Natural killer cell (primary cell): ENCODE measurements at regions not wholly inside any gene's neighbourhood (a gene's known extent, or its start where the extent isn't known, plus 50 kb on each side); places are given as distances from the start of the nearest gene placed in this dataset.

Source experiments
- ATAC-seq, 3 donors: fragments of 150-1000 bp in 2 of 3; fragments of 200-7000 bp in 1 of 3; cut with Tn5 transposase; 1 replicate in 1 of 3; 2 replicates in 2 of 3; pipeline ENCODE4 v1.10.0; 2021; ENCODE audit warnings: mild to moderate bottlenecking in 2 of 3, moderate library complexity in 2 of 3
- DNase-seq, 2 donors: peaks; one replicate each; pipeline versions ENCODE4 v3.0.0 to v3.0.0-alpha.2; 2013 to 2021; ENCODE audit warnings: mixed read lengths in 1 of 2
- H3K27ac ChIP-seq: one replicate; pipeline ENCODE4 v1.5.1; 2013; ENCODE audit warnings: mild to moderate bottlenecking, low read length
- H3K27me3 ChIP-seq: one replicate; pipeline ENCODE4 v1.6.1; 2013; ENCODE audit warnings: low read length; ENCODE audit not compliant: control insufficient read depth, insufficient read depth
- H3K36me3 ChIP-seq: one replicate; pipeline ENCODE4 v1.6.1; 2013; ENCODE audit warnings: low read length; ENCODE audit not compliant: control insufficient read depth, insufficient read depth
- H3K4me1 ChIP-seq: one replicate; pipeline ENCODE4 v1.6.1; 2013; ENCODE audit warnings: low read length; ENCODE audit not compliant: control insufficient read depth, insufficient read depth
- H3K4me3 ChIP-seq: one replicate; pipeline ENCODE4 v1.5.1; 2013; ENCODE audit warnings: low read length
- H3K9me3 ChIP-seq: one replicate; pipeline ENCODE4 v1.6.1; 2013; ENCODE audit warnings: low read length; ENCODE audit not compliant: control insufficient read depth, insufficient read depth
- H3K27ac Mint-ChIP-seq, 2 donors: one replicate each; pipeline ENCODE4 v1.8.0; 2022; ENCODE audit warnings: mild to moderate bottlenecking in 2 of 2, mixed read lengths in 2 of 2, moderate library complexity in 1 of 2
- H3K27me3 Mint-ChIP-seq, 2 donors: one replicate each; pipeline ENCODE4 v1.8.0; 2022; ENCODE audit warnings: low read depth in 2 of 2, mixed read lengths in 2 of 2
- H3K36me3 Mint-ChIP-seq: one replicate; pipeline ENCODE4 v1.8.0; 2022; ENCODE audit warnings: mixed read lengths
- H3K4me1 Mint-ChIP-seq, 2 donors: one replicate each; pipeline ENCODE4 v1.8.0; 2022; ENCODE audit warnings: mixed read lengths in 2 of 2
- H3K4me3 Mint-ChIP-seq: one replicate; pipeline ENCODE4 v1.8.0; 2022; ENCODE audit warnings: mild to moderate bottlenecking, moderate library complexity, mixed read lengths
- H3K9me3 Mint-ChIP-seq, 2 donors: one replicate each; pipeline ENCODE4 v1.8.0; 2022; ENCODE audit warnings: mixed read lengths in 2 of 2
- CTCF ChIP-seq: fragments of 200-600 bp; IDR thresholded peaks from one replicate; pipeline ENCODE4 v1.8.0; 2022; ENCODE audit warnings: antibody characterized with exemption
- WGBS: methylation state at CpG from one replicate; pipeline ENCODE4 v1.1.7; 2013; ENCODE audit warnings: missing lambda C conversion rate; ENCODE audit not compliant: insufficient coverage; 5-methylcytosine and 5-hydroxymethylcytosine counted together
- intact Hi-C: fragments of 100-400 bp; cut with micrococcal nuclease; formaldehyde crosslinking; loops from one replicate; pipeline ENCODE4 v1.14.2; 2022

DNA sequence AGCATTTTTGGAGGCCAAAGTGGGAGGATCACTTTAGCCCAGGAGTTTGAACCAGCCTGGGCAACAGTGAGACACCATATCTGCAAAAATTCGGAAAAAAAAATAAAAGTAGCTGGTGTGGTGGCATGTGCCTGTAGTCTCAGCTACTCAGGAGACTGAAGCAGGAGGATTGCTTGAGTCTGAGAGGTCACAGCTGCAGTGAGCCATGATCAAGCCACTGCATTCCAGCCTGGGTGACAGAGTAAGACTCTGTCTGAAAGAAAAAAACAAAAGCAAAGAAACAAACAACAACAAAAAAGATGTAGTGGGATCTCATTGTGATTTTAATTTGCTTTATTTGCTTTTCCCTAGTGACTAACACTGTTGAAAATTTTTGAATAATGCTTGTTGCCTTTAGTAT is 394.7 kb upstream of the KLHL1 start:
- DNase-seq = no peak
- TF ChIP-seq CTCF = no peak
- H3K9me3 Mint-ChIP-seq = peaks cover 5 to 14% of the 10 kb centered on the region in 2 donors
- H3K4me1 Mint-ChIP-seq = no peaks in the 10 kb centered on the region
- H3K27me3 Mint-ChIP-seq = no peaks in the 10 kb centered on the region
- intact Hi-C loops = no loop called here
- H3K4me3 ChIP-seq = no peak overlapping the region
- no peak overlapping the region for H3K27ac ChIP-seq
- no peaks in the 10 kb centered on the region for H3K27me3 ChIP-seq
- no peak overlapping the region for H3K4me3 Mint-ChIP-seq
- WGBS = 62% methylated on average over 1 of the region's 1 CpG
- no peaks in the 10 kb centered on the region for H3K4me1 ChIP-seq
- peaks cover 6% of the 10 kb centered on the region for H3K36me3 Mint-ChIP-seq
- no peak overlapping the region for H3K27ac Mint-ChIP-seq
- H3K9me3 ChIP-seq = no peaks in the 10 kb centered on the region
- no peaks in the 10 kb centered on the region for H3K36me3 ChIP-seq
- ATAC-seq = no peak

DNA sequence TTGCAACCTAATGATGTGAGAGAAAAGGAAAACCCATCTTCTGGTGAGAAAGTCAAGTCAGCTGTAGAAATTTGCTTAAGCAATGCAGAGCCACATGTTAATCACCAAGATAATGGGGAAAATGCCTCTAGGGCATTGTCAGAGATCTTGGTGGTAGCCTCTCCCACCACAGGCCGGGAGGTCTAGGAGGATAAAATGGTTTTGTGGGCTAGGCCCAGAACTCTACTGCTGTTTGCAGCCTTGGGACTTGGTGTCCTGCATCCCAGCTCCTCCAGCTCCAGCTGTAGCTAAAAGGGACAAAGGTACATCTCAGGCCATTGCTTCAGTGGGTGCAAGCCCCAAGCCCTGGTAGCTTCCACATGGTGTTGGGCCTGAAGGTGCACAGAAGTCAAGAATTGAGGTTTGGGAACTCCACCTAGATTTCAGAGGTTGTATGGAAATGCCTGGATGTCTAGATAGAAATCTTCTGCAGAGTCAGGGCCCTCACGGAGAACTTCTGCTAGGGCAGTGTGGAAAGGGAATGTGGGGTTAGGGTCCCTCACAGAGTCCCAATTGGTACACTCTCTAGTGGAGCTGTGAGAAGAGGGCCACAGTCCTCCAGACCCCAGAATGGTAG is 382.2 kb upstream of the KLHL1 start:
- H3K36me3 Mint-ChIP-seq = peaks cover 6% of the 10 kb centered on the region
- H3K4me3 ChIP-seq = no peak overlapping the region
- WGBS = 90% methylated on average over 2 of the region's 2 CpGs
- H3K4me3 Mint-ChIP-seq = no peak overlapping the region
- H3K4me1 ChIP-seq = no peaks in the 10 kb centered on the region
- no peak overlapping the region for H3K27ac ChIP-seq
- intact Hi-C loops = no loop called here
- no peak for DNase-seq
- no peak for ATAC-seq
- H3K9me3 Mint-ChIP-seq = peaks cover 23 to 26% of the 10 kb centered on the region in 2 donors
- no peaks in the 10 kb centered on the region for H3K36me3 ChIP-seq
- no peak overlapping the region for H3K27ac Mint-ChIP-seq
- H3K27me3 ChIP-seq = no peaks in the 10 kb centered on the region
- H3K4me1 Mint-ChIP-seq = no peaks in the 10 kb centered on the region
- no peak for TF ChIP-seq CTCF
- no peaks in the 10 kb centered on the region for H3K27me3 Mint-ChIP-seq
- H3K9me3 ChIP-seq = peaks cover 9% of the 10 kb centered on the region

- ATAC-seq = no peak
- WGBS = 95% methylated on average over 7 of the region's 7 CpGs
- peaks cover 15% of the 10 kb centered on the region in 2 donors for H3K9me3 Mint-ChIP-seq
- TF ChIP-seq CTCF = no peak
- DNase-seq = no peak
- H3K27ac Mint-ChIP-seq = no peak overlapping the region
- Histone ChIP-seq H3K9me3 (no peaks in the 10 kb centered on the region), H3K4me3 (no peak overlapping the region), H3K27ac (no peak overlapping the region), H3K36me3 (no peaks in the 10 kb centered on the region), H3K27me3 (no peaks in the 10 kb centered on the region), H3K4me1 (no peaks in the 10 kb centered on the region)
- no peaks in the 10 kb centered on the region for H3K27me3 Mint-ChIP-seq
- intact Hi-C loops = no loop called here
- peaks cover 2% of the 10 kb centered on the region for H3K36me3 Mint-ChIP-seq
- no peaks in the 10 kb centered on the region for H3K4me1 Mint-ChIP-seq
- H3K4me3 Mint-ChIP-seq = no peak overlapping the region
Measured at GRCh38 chr13:70484931-70485330, 376.7 kb upstream of the KLHL1 start.

DNA sequence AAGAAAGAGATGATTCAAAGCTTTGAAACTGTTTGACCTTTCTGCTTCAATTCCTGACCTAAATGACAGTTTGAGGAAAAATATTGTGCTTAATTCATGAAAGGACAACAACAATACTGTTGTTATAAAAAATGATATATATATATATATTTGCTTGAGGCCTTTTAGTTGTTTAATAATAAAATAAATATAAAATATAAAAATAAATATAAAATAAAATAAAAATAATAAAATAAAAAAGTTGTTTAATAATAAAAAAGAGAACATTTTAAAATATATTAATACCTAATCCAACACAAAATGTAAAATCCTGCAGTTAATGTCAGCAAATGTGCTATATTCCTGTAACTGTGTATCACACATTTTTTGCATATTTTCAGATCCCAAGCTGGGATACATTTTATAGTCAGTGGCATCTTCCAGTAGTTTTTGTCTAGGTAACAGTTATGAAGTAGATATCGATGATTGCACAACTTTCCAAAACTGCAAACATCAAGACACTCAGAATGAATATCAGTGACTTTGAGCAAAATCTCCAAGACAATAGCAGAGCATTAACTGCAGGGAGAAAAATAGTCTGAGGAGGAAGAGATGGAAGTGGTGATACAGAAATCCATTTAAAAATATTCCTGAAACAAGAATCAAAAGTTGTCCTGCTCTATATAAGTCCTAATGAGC is 375.5 kb upstream of the KLHL1 start:
- intact Hi-C loops = no loop called here
- no peak for ATAC-seq
- H3K36me3 Mint-ChIP-seq = no peaks in the 10 kb centered on the region

More for the DNA sequence above, 375.5 kb upstream of the KLHL1 start:
- no peaks in the 10 kb centered on the region for H3K4me1 ChIP-seq
- H3K9me3 ChIP-seq = peaks cover 4% of the 10 kb centered on the region
- no peaks in the 10 kb centered on the region for H3K27me3 Mint-ChIP-seq
- H3K4me3 ChIP-seq = no peak overlapping the region
- no peaks in the 10 kb centered on the region for H3K36me3 ChIP-seq
- TF ChIP-seq CTCF = no peak
- WGBS = no CpG with 5 or more reads among the region's 1 CpG
- H3K27me3 ChIP-seq = no peaks in the 10 kb centered on the region
- DNase-seq = no peak
- peaks cover 10% of the 10 kb centered on the region in 2 donors for H3K9me3 Mint-ChIP-seq
- no peak overlapping the region for H3K27ac Mint-ChIP-seq
- H3K4me3 Mint-ChIP-seq = no peak overlapping the region
- no peak overlapping the region for H3K27ac ChIP-seq
- H3K4me1 Mint-ChIP-seq = no peaks in the 10 kb centered on the region
